WTC11 (cell line): ENCODE measurements at regions not wholly inside any gene's neighbourhood (a gene's known extent, or its start where the extent isn't known, plus 50 kb on each side); places are given as distances from the start of the nearest gene placed in this dataset.

Experiments
- ATAC-seq: fragments of 200-7000 bp; cut with Tn5 transposase; 2 replicates; pipeline ENCODE4 v1.10.0; 2021; ENCODE audit warnings: mild to moderate bottlenecking, moderate library complexity
- CTCF ChIA-PET: fragments of 300-600 bp; sonication (Branson Sonifier 250); formaldehyde crosslinking; loops from one replicate; lab custom pipeline; 2021; ENCODE audit warnings: antibody characterized with exemption; lab: Charles Lee
- POLR2A ChIA-PET: fragments of 350-600 bp; sonication (Branson Sonifier 250); formaldehyde crosslinking; loops from one replicate; lab custom pipeline; 2021; ENCODE audit warnings: antibody characterized with exemption; lab: Charles Lee
- DNase-seq: peaks from one replicate; pipeline ENCODE4 v3.0.0; 2021; ENCODE audit warnings: low spot score
- H3K27ac Mint-ChIP-seq: 2 replicates; pipeline ENCODE4 v1.8.0; 2021; ENCODE audit warnings: mixed read lengths
- H3K27me3 Mint-ChIP-seq: 2 replicates; pipeline ENCODE4 v1.8.0; 2021; ENCODE audit warnings: low read depth, mild to moderate bottlenecking, moderate library complexity, mixed read lengths
- H3K36me3 Mint-ChIP-seq: 2 replicates; pipeline ENCODE4 v1.8.0; 2021; ENCODE audit warnings: mixed read lengths
- H3K4me1 Mint-ChIP-seq: 2 replicates; pipeline ENCODE4 v1.8.0; 2022; ENCODE audit warnings: mixed read lengths
- H3K4me3 Mint-ChIP-seq: 2 replicates; pipeline ENCODE4 v1.8.0; 2021; ENCODE audit warnings: mild to moderate bottlenecking, moderate library complexity, mixed read lengths
- H3K9me3 Mint-ChIP-seq: 2 replicates; pipeline ENCODE4 v1.8.0; 2021; ENCODE audit warnings: mixed read lengths
- AR ChIP-seq: fragments of 250-450 bp; sonication (Bioruptor Pico); IDR thresholded peaks from 2 replicates; pipeline ENCODE4 v1.9.0; 2021; ENCODE audit warnings: mild to moderate bottlenecking
- ARID4B ChIP-seq: sonication (generic); formaldehyde crosslinking; IDR thresholded peaks from 2 replicates; pipeline ENCODE4 v1.8.0; 2023; ENCODE audit warnings: missing genetic modification reagents, mild to moderate bottlenecking, borderline replicate concordance
- ATF2 ChIP-seq: sonication (generic); formaldehyde crosslinking; IDR thresholded peaks from 2 replicates; pipeline ENCODE4 v1.8.1; 2022; ENCODE audit warnings: low read depth, missing genetic modification reagents, borderline replicate concordance
- ELF4 ChIP-seq: sonication (generic); formaldehyde crosslinking; IDR thresholded peaks from 2 replicates; pipeline ENCODE4 v1.8.1; 2022; ENCODE audit warnings: low read depth, mild to moderate bottlenecking, moderate library complexity, missing genetic modification reagents
- GABPB1 ChIP-seq: sonication (generic); formaldehyde crosslinking; IDR thresholded peaks from 2 replicates; pipeline ENCODE4 v1.8.1; 2023; ENCODE audit warnings: mild to moderate bottlenecking, missing genetic modification reagents
- MAX ChIP-seq: sonication (generic); formaldehyde crosslinking; IDR thresholded peaks from 2 replicates; pipeline ENCODE4 v1.8.0; 2022; ENCODE audit warnings: mild to moderate bottlenecking, missing genetic modification reagents
- MLX ChIP-seq: sonication (generic); formaldehyde crosslinking; IDR thresholded peaks from 2 replicates; pipeline ENCODE4 v1.8.1; 2023; ENCODE audit warnings: mild to moderate bottlenecking, missing genetic modification reagents, moderate library complexity
- NR3C1 ChIP-seq: sonication (generic); formaldehyde crosslinking; conservative IDR thresholded peaks from 2 replicates; pipeline ENCODE4 v1.8.1; 2023; ENCODE audit warnings: low read depth, mild to moderate bottlenecking, missing genetic modification reagents
- PRRX2 ChIP-seq: fragments of 250-450 bp; sonication (Bioruptor Pico); IDR thresholded peaks from 2 replicates; pipeline ENCODE4 v1.8.0; 2021; ENCODE audit warnings: mild to moderate bottlenecking
- SMAD3 ChIP-seq: sonication (generic); formaldehyde crosslinking; IDR thresholded peaks from 2 replicates; pipeline ENCODE4 v1.8.0; 2022; ENCODE audit warnings: missing genetic modification reagents, mild to moderate bottlenecking, borderline replicate concordance
- SOX15 ChIP-seq: fragments of 250-450 bp; sonication (Bioruptor Pico); IDR thresholded peaks from 2 replicates; pipeline ENCODE4 v1.9.0; 2021; ENCODE audit warnings: mild to moderate bottlenecking
- ZBTB43 ChIP-seq: sonication (generic); formaldehyde crosslinking; IDR thresholded peaks from 2 replicates; pipeline ENCODE4 v1.8.1; 2023; ENCODE audit warnings: mild to moderate bottlenecking, missing genetic modification reagents
- ZNF219 ChIP-seq: sonication (generic); formaldehyde crosslinking; IDR thresholded peaks from 2 replicates; pipeline ENCODE4 v1.8.0; 2023; ENCODE audit warnings: missing genetic modification reagents, mild to moderate bottlenecking, borderline replicate concordance
- ZNF416 ChIP-seq: fragments of 250-450 bp; sonication (Bioruptor Pico); IDR thresholded peaks from 2 replicates; pipeline ENCODE4 v1.9.0; 2021; ENCODE audit warnings: mild to moderate bottlenecking, inconsistent platforms
- ZNF512 ChIP-seq: sonication (generic); formaldehyde crosslinking; IDR thresholded peaks from 2 replicates; pipeline ENCODE4 v1.8.1; 2022; ENCODE audit warnings: missing genetic modification reagents, borderline replicate concordance
- ZNF671 ChIP-seq: fragments of 250-450 bp; sonication (Bioruptor Pico); IDR thresholded peaks from 2 replicates; pipeline ENCODE4 v1.8.0; 2021; ENCODE audit warnings: mild to moderate bottlenecking
- ZSCAN18 ChIP-seq: fragments of 250-450 bp; sonication (Bioruptor Pico); IDR thresholded peaks from 2 replicates; pipeline ENCODE4 v2.1.2; 2022; ENCODE audit warnings: mild to moderate bottlenecking, moderate library complexity

GRCh38 chr19:30154410-30154809, 212.4 kb downstream of the URI1 start (continued):
- TF ChIP-seq ZNF416 (CRISPR knock-in tag), result no peak
- TF ChIP-seq MAX (CRISPR knock-in tag), result no peak
- no peak for TF ChIP-seq ZBTB43 (CRISPR knock-in tag)
- no peak for TF ChIP-seq AR (CRISPR knock-in tag)

- no peaks in the 10 kb centered on the region for H3K36me3 Mint-ChIP-seq
- ChIA-PET CTCF (no interaction called here), POLR2A (interaction anchor here (0.5 kb wide), 1 partner anchor 217 kb away, joined by 5 read pairs; no protein-coding TSS in a partner anchor)
- H3K27ac Mint-ChIP-seq, result no peak overlapping the region
- H3K27me3 Mint-ChIP-seq, result no peaks in the 10 kb centered on the region
- no peak for TF ChIP-seq SMAD3
- no peak for TF ChIP-seq GABPB1 (CRISPR knock-in tag)
- TF ChIP-seq MLX (CRISPR knock-in tag), result no peak
- no peak for TF ChIP-seq NR3C1
- no peak for TF ChIP-seq ZNF219 (CRISPR knock-in tag)
- TF ChIP-seq ARID4B, result no peak
- TF ChIP-seq ATF2 (CRISPR knock-in tag), result no peak
- ATAC-seq (no peak), DNase-seq (no peak)
- H3K4me3 Mint-ChIP-seq, result no peak overlapping the region
- no peaks in the 10 kb centered on the region for H3K4me1 Mint-ChIP-seq
- H3K9me3 Mint-ChIP-seq, result no peaks in the 10 kb centered on the region
Observed at GRCh38 chr19:30155381-30156200, 213.6 kb downstream of the URI1 start.

GRCh38 chr19:30156646-30157045, 214.6 kb downstream of the URI1 start:
- POLR2A ChIA-PET, result no interaction called here
- H3K27ac Mint-ChIP-seq, result no peak overlapping the region
- H3K4me3 Mint-ChIP-seq, result no peak overlapping the region
- no peaks in the 10 kb centered on the region for H3K9me3 Mint-ChIP-seq
- H3K27me3 Mint-ChIP-seq, result no peaks in the 10 kb centered on the region
- TF ChIP-seq ZNF512 (CRISPR knock-in tag) (no peak), ZNF671 (CRISPR knock-in tag) (no peak), ZSCAN18 (no peak), SOX15 (CRISPR knock-in tag) (no peak), ELF4 (CRISPR knock-in tag) (no peak), PRRX2 (CRISPR knock-in tag) (no peak)
- TF ChIP-seq, all 79 proteins: peak for 0
- CTCF ChIA-PET, result no interaction called here
- no peak for ATAC-seq
- DNase-seq, result no peak
- Mint-ChIP-seq H3K36me3 (no peaks in the 10 kb centered on the region), H3K4me1 (no peaks in the 10 kb centered on the region)
